CD14-positive monocyte (primary cell): ENCODE measurements at regions not wholly inside any gene's neighbourhood (a gene's known extent, or its start where the extent isn't known, plus 50 kb on each side); places are given as distances from the start of the nearest gene placed in this dataset.

ENCODE experiments used
- DNase-seq, 3 donors: peaks; one replicate each; pipeline ENCODE4 v3.0.0-alpha.2; 2011 to 2022
- H2AFZ ChIP-seq: 2 replicates; pipeline ENCODE4 v1.6.0; 2012; ENCODE audit warnings: mild to moderate bottlenecking, low read depth, low read length, inconsistent platforms; ENCODE audit not compliant: insufficient read depth, poor library complexity, severe bottlenecking
- H3K27ac ChIP-seq, 2 donors: 1 replicate in 1 of 2; 2 replicates in 1 of 2; pipeline ENCODE4 v1.5.1; 2012 to 2013; ENCODE audit warnings: low read length in 2 of 2, control low read depth in 1 of 2, inconsistent platforms in 1 of 2, low read depth in 1 of 2, mild to moderate bottlenecking in 1 of 2
- H3K27me3 ChIP-seq, 2 donors: one replicate each; pipeline versions ENCODE4 v1.6.0 to v1.6.1; 2011 to 2013; ENCODE audit warnings: low read length in 2 of 2; ENCODE audit not compliant: control insufficient read depth in 2 of 2, insufficient read depth in 2 of 2
- H3K36me3 ChIP-seq, 2 donors: replicated peaks in 1 of 2; 1 replicate in 1 of 2; 2 replicates in 1 of 2; pipeline versions ENCODE4 v1.5.1 to v1.6.1; 2012 to 2013; ENCODE audit warnings: low read length in 2 of 2, control low read depth in 1 of 2, inconsistent platforms in 1 of 2, mild to moderate bottlenecking in 1 of 2; ENCODE audit not compliant: insufficient read depth in 2 of 2, control insufficient read depth in 1 of 2
- H3K4me1 ChIP-seq, 2 donors: 1 replicate in 1 of 2; 2 replicates in 1 of 2; pipeline versions ENCODE4 v1.5.1 to v1.6.1; 2012 to 2013; ENCODE audit warnings: low read length in 2 of 2, control low read depth in 1 of 2, inconsistent platforms in 1 of 2, mild to moderate bottlenecking in 1 of 2, moderate library complexity in 1 of 2; ENCODE audit not compliant: insufficient read depth in 2 of 2, control insufficient read depth in 1 of 2
- H3K4me2 ChIP-seq: replicated peaks from 2 replicates; pipeline ENCODE3; 2012; ENCODE audit warnings: low read length, moderate library complexity, mild to moderate bottlenecking; ENCODE audit not compliant: poor library complexity, severe bottlenecking; ENCODE audit errors: extremely low read depth
- H3K4me3 ChIP-seq, 3 experiments: fragments of 200-600 bp in 1 of 3; sonication (generic) in 1 of 3; replicated peaks in 1 of 3; 1 replicate in 2 of 3; 2 replicates in 1 of 3; pipeline ENCODE4 v1.5.1; 2011 to 2013; ENCODE audit warnings: low read length in 3 of 3, mild to moderate bottlenecking in 3 of 3, control low read depth in 2 of 3, low read depth in 2 of 3, inconsistent platforms in 1 of 3, moderate library complexity in 1 of 3
- H3K79me2 ChIP-seq: 2 replicates; pipeline ENCODE4 v1.6.0; 2012; ENCODE audit warnings: mild to moderate bottlenecking, control low read depth, inconsistent platforms, low read length, moderate library complexity; ENCODE audit not compliant: insufficient read depth
- H3K9ac ChIP-seq: 2 replicates; pipeline ENCODE4 v1.6.0; 2017; ENCODE audit warnings: low read length, mild to moderate bottlenecking; ENCODE audit not compliant: insufficient read depth, poor library complexity, severe bottlenecking
- H3K9me3 ChIP-seq, 2 donors: replicated peaks in 1 of 2; 1 replicate in 1 of 2; 2 replicates in 1 of 2; pipeline versions ENCODE4 v1.5.1 to v1.6.1; 2012 to 2013; ENCODE audit warnings: low read length in 2 of 2, control low read depth in 1 of 2; ENCODE audit not compliant: control insufficient read depth in 1 of 2, insufficient read depth in 1 of 2
- H4K20me1 ChIP-seq: 2 replicates; pipeline ENCODE4 v1.6.0; 2012; ENCODE audit warnings: mild to moderate bottlenecking, low read length, control low read depth, moderate library complexity; ENCODE audit not compliant: insufficient read depth
- H3K27ac Mint-ChIP-seq, 7 donors: one replicate each; pipeline ENCODE4 v1.8.0; 2020; ENCODE audit warnings: mild to moderate bottlenecking in 7 of 7, mixed read lengths in 7 of 7, moderate library complexity in 6 of 7, inconsistent platforms in 2 of 7
- H3K27me3 Mint-ChIP-seq, 3 donors: one replicate each; pipeline ENCODE4 v1.8.0; 2021 to 2022; ENCODE audit warnings: low read depth in 3 of 3, mild to moderate bottlenecking in 3 of 3, mixed read lengths in 3 of 3, moderate library complexity in 3 of 3, inconsistent platforms in 1 of 3
- H3K36me3 Mint-ChIP-seq, 2 donors: one replicate each; pipeline ENCODE4 v1.8.0; 2020; ENCODE audit warnings: mixed read lengths in 2 of 2, inconsistent platforms in 1 of 2, mild to moderate bottlenecking in 1 of 2
- H3K4me1 Mint-ChIP-seq: one replicate; pipeline ENCODE4 v1.8.0; 2020; ENCODE audit warnings: mild to moderate bottlenecking, mixed read lengths
- H3K4me3 Mint-ChIP-seq, 2 donors: one replicate each; pipeline ENCODE4 v1.8.0; 2020; ENCODE audit warnings: mild to moderate bottlenecking in 2 of 2, mixed read lengths in 2 of 2, moderate library complexity in 1 of 2
- H3K9me3 Mint-ChIP-seq, 7 donors: one replicate each; pipeline ENCODE4 v1.8.0; 2020 to 2022; ENCODE audit warnings: mixed read lengths in 7 of 7, mild to moderate bottlenecking in 6 of 7, moderate library complexity in 6 of 7, inconsistent platforms in 2 of 7
- CTCF ChIP-seq: fragments of 200-600 bp; IDR thresholded peaks from one replicate; pipeline ENCODE4 v1.8.0; 2022; ENCODE audit warnings: antibody characterized with exemption, mild to moderate bottlenecking
- WGBS: methylation state at CpG from one replicate; pipeline ENCODE4 v1.1.5; 2013; ENCODE audit warnings: missing lambda C conversion rate; ENCODE audit not compliant: insufficient coverage; 5-methylcytosine and 5-hydroxymethylcytosine counted together
- intact Hi-C, 2 donors: fragments of 100-400 bp; cut with micrococcal nuclease; formaldehyde crosslinking; loops; one replicate each; pipeline versions ENCODE4 v1.15.0 to v1.15.1; 2023

DNA sequence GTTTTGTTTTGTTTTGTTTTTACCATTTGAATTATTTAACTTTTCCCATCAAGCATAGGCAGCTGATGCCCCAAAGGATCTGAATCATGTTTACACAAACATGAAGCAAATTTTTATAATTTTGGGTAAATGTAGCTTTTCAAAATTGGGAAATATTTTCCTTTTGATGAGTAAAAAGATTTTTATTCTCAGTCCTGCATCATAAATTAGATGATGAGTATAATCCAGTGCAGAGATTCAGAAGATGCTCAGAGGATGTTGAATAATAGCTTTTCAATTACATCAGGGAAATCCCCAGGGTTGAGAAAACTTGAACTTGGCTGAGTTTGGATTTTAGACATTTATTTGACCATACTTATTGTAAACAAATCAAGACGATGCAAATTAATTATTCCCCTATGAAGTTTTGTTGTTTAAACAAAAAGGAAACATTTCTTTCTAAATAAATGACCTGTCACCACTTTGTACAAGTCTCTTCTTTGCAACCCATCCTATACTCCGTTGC, 121.7 kb downstream of the FAM204A start:
- no peak for TF ChIP-seq CTCF
- 100% methylated on average over 1 of the region's 2 CpGs for WGBS
- Histone ChIP-seq H3K79me2 (no peaks in the 10 kb centered on the region), H3K27me3 (no peaks in the 10 kb centered on the region), H3K4me1 (no peaks in the 10 kb centered on the region), H3K36me3 (no peaks in the 10 kb centered on the region), H3K9me3 (no peaks in the 10 kb centered on the region), H4K20me1 (no peaks in the 10 kb centered on the region), H3K9ac (no peak overlapping the region), H3K4me2 (no peak overlapping the region), H3K27ac (no peak overlapping the region), H2AFZ (no peak overlapping the region), H3K4me3 (no peak overlapping the region)
- Mint-ChIP-seq H3K36me3 (no peaks in the 10 kb centered on the region), H3K4me1 (no peaks in the 10 kb centered on the region), H3K4me3 (no peak overlapping the region), H3K9me3 (peaks cover 0 to 9% (median 3%) of the 10 kb centered on the region in 7 donors), H3K27ac (no peak overlapping the region), H3K27me3 (peaks cover 2 to 5% (median 3%) of the 10 kb centered on the region in 3 donors)
- intact Hi-C loops, result no loop called here
- DNase-seq, result no peak

GRCh38 chr10:118218562-118218961, 123.6 kb downstream of the FAM204A start:
- intact Hi-C loops, result no loop called here
- Histone ChIP-seq H3K4me1 (peaks cover under 1 to 1% of the 10 kb centered on the region in 2 donors), H3K27ac (no peak overlapping the region), H3K79me2 (no peaks in the 10 kb centered on the region), H3K27me3 (no peaks in the 10 kb centered on the region), H3K36me3 (no peaks in the 10 kb centered on the region), H3K9ac (no peak overlapping the region), H3K9me3 (no peaks in the 10 kb centered on the region), H4K20me1 (no peaks in the 10 kb centered on the region), H2AFZ (no peak overlapping the region), H3K4me2 (no peak overlapping the region), H3K4me3 (no peak overlapping the region)
- Mint-ChIP-seq H3K9me3 (peaks cover 0 to 2% (median 2%) of the 10 kb centered on the region in 7 donors), H3K4me1 (peaks cover under 1% of the 10 kb centered on the region), H3K27ac (no peak overlapping the region), H3K4me3 (no peak overlapping the region), H3K27me3 (peaks cover 2 to 3% (median 3%) of the 10 kb centered on the region in 3 donors), H3K36me3 (no peaks in the 10 kb centered on the region)
- WGBS, result 100% methylated on average over 2 of the region's 6 CpGs
- no peak for DNase-seq
- TF ChIP-seq CTCF, result no peak
